GM10248 (cell line): ENCODE measurements at regions not wholly inside any gene's neighbourhood (a gene's known extent, or its start where the extent isn't known, plus 50 kb on each side); places are given as distances from the start of the nearest gene placed in this dataset.
"Not testable (repeated sequence)": the region's sequence is repeated elsewhere in the genome, so short reads cannot be mapped to it uniquely, and the experiment has no call there.

Experiments used
- CTCF ChIA-PET: fragments of 300-600 bp; sonication (Branson Sonifier 250); formaldehyde crosslinking; extraction: SDS; loops from one replicate; lab custom pipeline; 2021; ENCODE audit warnings: antibody characterized with exemption; lab: Yijun Ruan, JAX
- POLR2A ChIA-PET: fragments of 350-650 bp; sonication (Branson Sonifier 250); formaldehyde crosslinking; extraction: SDS; loops from one replicate; lab custom pipeline; 2020; ENCODE audit warnings: antibody characterized with exemption; lab: Yijun Ruan, JAX
- DNase-seq: peaks from one replicate; pipeline ENCODE4 v3.0.0; 2012; ENCODE audit errors: extremely low spot score
- CTCF ChIP-seq: IDR thresholded peaks from 2 replicates; pipeline ENCODE4 v1.5.1; 2012; ENCODE audit warnings: mild to moderate bottlenecking, low read depth; ENCODE audit errors: extremely low read depth, missing control alignments, control extremely low read depth

GRCh38 chr13:96934889-96935489, 59.3 kb downstream of the OXGR1 start:
- POLR2A ChIA-PET = no interaction called here
- CTCF ChIA-PET = no interaction called here
- DNase-seq = no peak
- TF ChIP-seq CTCF = no peak

- no peak for TF ChIP-seq CTCF
- CTCF ChIA-PET = interaction anchor here (1.2 kb wide), 1 partner anchor 17 kb away, joined by 3 read pairs; no protein-coding TSS in a partner anchor
- POLR2A ChIA-PET = no interaction called here
- no peak for DNase-seq
These were observed 68.2 kb downstream of the OXGR1 start for GRCh38 chr13:96925916-96926628.

GRCh38 chr13:96925477-96925876, 68.8 kb downstream of the OXGR1 start:
- CTCF ChIA-PET = interaction anchor here (0.6 kb wide), 1 partner anchor 216 kb away, joined by 3 read pairs; no protein-coding TSS in a partner anchor
- POLR2A ChIA-PET = no interaction called here
- DNase-seq = no peak
- no peak for TF ChIP-seq CTCF

- POLR2A ChIA-PET, DNase-seq: not testable (repeated sequence)
- CTCF ChIA-PET = interaction anchor here (1.2 kb wide), 1 partner anchor 11 kb away, joined by 3 read pairs; no protein-coding TSS in a partner anchor
These were observed 75.2 kb downstream of the OXGR1 start for GRCh38 chr13:96918861-96919631.

GRCh38 chr13:96904232-96904631, 90.0 kb downstream of the OXGR1 start:
- DNase-seq = no peak
- ChIA-PET POLR2A (no interaction called here), CTCF (interaction anchor here (1.3 to 1.4 kb wide), 2 partner anchors 11 to 36 kb away, joined by 3 to 4 read pairs; no protein-coding TSS in a partner anchor)
- no peak for TF ChIP-seq CTCF

GRCh38 chr13:96903085-96903484, 91.2 kb downstream of the OXGR1 start:
- ChIA-PET CTCF (interaction anchor here (1.0 to 1.4 kb wide), 4 partner anchors 9 to 35 kb away, joined by 3 to 4 read pairs (median 3); no protein-coding TSS in a partner anchor), POLR2A (no interaction called here)
- DNase-seq = no peak
- no peak for TF ChIP-seq CTCF
